GM23338 (cell line): ENCODE measurements at regions not wholly inside any gene's neighbourhood (a gene's known extent, or its start where the extent isn't known, plus 50 kb on each side); places are given as distances from the start of the nearest gene placed in this dataset.
A peak's percentile ranks its signal among the peaks of the same experiment; 100 is the strongest.

ENCODE experiments used
- ATAC-seq: fragments of 200-7000 bp; cut with Tn5 transposase; 3 replicates; pipeline ENCODE4 v1.9.1; 2020
- DNase-seq: peaks from one replicate; pipeline ENCODE4 v3.0.0-alpha.2; 2015; ENCODE audit warnings: low spot score
- H2AFZ ChIP-seq: fragments of 200-600 bp; sonication (generic); 2 replicates; pipeline ENCODE4 v1.8.0; 2016; ENCODE audit warnings: antibody characterized with exemption, mild to moderate bottlenecking, moderate library complexity
- H3F3A ChIP-seq: fragments of 200-600 bp; sonication (generic); replicated peaks from 2 replicates; pipeline ENCODE4 v1.8.0; 2017; ENCODE audit warnings: antibody characterized with exemption, mixed run types, low read depth
- H3K27ac ChIP-seq: fragments of 200-600 bp; sonication (generic); 2 replicates; pipeline ENCODE4 v1.6.1; 2016; ENCODE audit warnings: low read depth
- H3K27me3 ChIP-seq: fragments of 200-600 bp; sonication (generic); 2 replicates; pipeline ENCODE4 v1.8.0; 2016; ENCODE audit warnings: mild to moderate bottlenecking, mixed run types, moderate library complexity; ENCODE audit not compliant: insufficient read depth
- H3K36me3 ChIP-seq: fragments of 200-600 bp; sonication (generic); 2 replicates; pipeline ENCODE4 v1.8.0; 2016; ENCODE audit warnings: mild to moderate bottlenecking; ENCODE audit not compliant: insufficient read depth
- H3K4me1 ChIP-seq: fragments of 200-600 bp; sonication (generic); 2 replicates; pipeline ENCODE4 v1.8.0; 2016; ENCODE audit warnings: mild to moderate bottlenecking, moderate library complexity; ENCODE audit not compliant: insufficient read depth
- H3K4me2 ChIP-seq: fragments of 200-600 bp; sonication (generic); 2 replicates; pipeline ENCODE4 v1.7.1; 2017; ENCODE audit warnings: mixed run types
- H3K4me3 ChIP-seq: fragments of 200-600 bp; sonication (generic); 2 replicates; pipeline ENCODE4 v1.6.1; 2016; ENCODE audit warnings: mixed run types
- H3K79me2 ChIP-seq: fragments of 200-600 bp; sonication (generic); replicated peaks from 2 replicates; pipeline ENCODE4 v1.8.0; 2017; ENCODE audit warnings: mild to moderate bottlenecking; ENCODE audit not compliant: insufficient read depth
- H3K9me2 ChIP-seq: fragments of 200-600 bp; sonication (generic); 2 replicates; pipeline ENCODE4 v1.8.0; 2017; ENCODE audit not compliant: insufficient read depth
- H4K20me1 ChIP-seq: fragments of 200-600 bp; sonication (generic); replicated peaks from 2 replicates; pipeline ENCODE4 v1.8.0; 2017; ENCODE audit warnings: mild to moderate bottlenecking; ENCODE audit not compliant: insufficient read depth
- H3K27ac Mint-ChIP-seq: 2 replicates; pipeline ENCODE4 v1.8.0; 2020; ENCODE audit warnings: inconsistent platforms, mild to moderate bottlenecking, moderate library complexity, mixed read lengths
- H3K27me3 Mint-ChIP-seq: 3 replicates; pipeline ENCODE4 v1.8.0; 2022; ENCODE audit warnings: low read depth, mild to moderate bottlenecking, moderate library complexity, mixed read lengths, inconsistent platforms; ENCODE audit not compliant: insufficient read depth, poor library complexity
- H3K36me3 Mint-ChIP-seq: 3 replicates; pipeline ENCODE4 v1.8.0; 2021; ENCODE audit warnings: low read depth, mild to moderate bottlenecking, inconsistent platforms, moderate library complexity, mixed read lengths
- H3K4me1 Mint-ChIP-seq: 3 replicates; pipeline ENCODE4 v1.8.0; 2020; ENCODE audit warnings: mild to moderate bottlenecking, inconsistent platforms, mixed read lengths
- H3K4me3 Mint-ChIP-seq: 3 replicates; pipeline ENCODE4 v1.8.0; 2021; ENCODE audit warnings: moderate library complexity, mild to moderate bottlenecking, inconsistent platforms, mixed read lengths
- H3K9me3 Mint-ChIP-seq: 3 replicates; pipeline ENCODE4 v1.8.0; 2020; ENCODE audit warnings: moderate library complexity, mild to moderate bottlenecking, inconsistent platforms, mixed read lengths
- CREB1 ChIP-seq: fragments of 250-450 bp; sonication (Bioruptor Pico); IDR thresholded peaks from 2 replicates; pipeline ENCODE4 v1.5.0; 2020; ENCODE audit warnings: low read depth, mild to moderate bottlenecking, moderate library complexity
- ETS1 ChIP-seq: IDR thresholded peaks from 2 replicates; pipeline ENCODE4 v1.6.1; 2016; ENCODE audit warnings: antibody characterized with exemption
- EZH2 ChIP-seq: fragments of 200-600 bp; sonication (generic); IDR thresholded peaks from one replicate; pipeline ENCODE4 v1.8.0; 2017; ENCODE audit warnings: antibody characterized with exemption, mild to moderate bottlenecking, low read depth; ENCODE audit not compliant: unreplicated experiment
- EZH2phosphoT487 ChIP-seq: fragments of 200-600 bp; sonication (generic); IDR thresholded peaks from one replicate; pipeline ENCODE4 v1.8.1; 2018; ENCODE audit warnings: antibody characterized with exemption; ENCODE audit not compliant: unreplicated experiment
- NANOG ChIP-seq: IDR thresholded peaks from 2 replicates; pipeline ENCODE4 v1.6.1; 2016; ENCODE audit warnings: antibody characterized with exemption, borderline replicate concordance
- REST ChIP-seq: IDR thresholded peaks from one replicate; pipeline ENCODE4 v1.6.1; 2018; ENCODE audit warnings: antibody characterized with exemption; ENCODE audit not compliant: unreplicated experiment
- STAT1 ChIP-seq: IDR thresholded peaks from one replicate; pipeline ENCODE4 v1.6.1; 2016; ENCODE audit warnings: antibody characterized with exemption; ENCODE audit not compliant: unreplicated experiment
- ZNF462 ChIP-seq: fragments of 250-450 bp; sonication (Bioruptor Pico); IDR thresholded peaks from 2 replicates; pipeline ENCODE4 v1.5.0; 2020; ENCODE audit warnings: mild to moderate bottlenecking, moderate library complexity

GRCh38 chr5:9715891-9716335 lies 85.8 kb upstream of the TAS2R1 start (continued):
- no peak for TF ChIP-seq ZNF462 (CRISPR knock-in tag)

- DNase-seq (no peak), ATAC-seq (no peak)
- 0 out of 3 replicates have a peak, but pooled peaks cover 2% of the 10 kb centered on the region for H3K4me1 Mint-ChIP-seq
- 0 out of 2 replicates have a peak overlapping the region, but pooled peaks have one; percentile 38 for H2AFZ ChIP-seq
- no peaks in the 10 kb centered on the region for H3F3A ChIP-seq
- no peaks in the 10 kb centered on the region for H4K20me1 ChIP-seq
- H3K27me3 ChIP-seq = no peaks in the 10 kb centered on the region
- H3K79me2 ChIP-seq = no peaks in the 10 kb centered on the region
- H3K27me3 Mint-ChIP-seq = no peaks in the 10 kb centered on the region
- H3K4me1 ChIP-seq = no peaks in the 10 kb centered on the region
- H3K27ac Mint-ChIP-seq = no peak overlapping the region
- H3K4me3 Mint-ChIP-seq = no peak overlapping the region
- no peaks in the 10 kb centered on the region for H3K36me3 Mint-ChIP-seq
- H3K9me2 ChIP-seq = 0 out of 2 replicates have a peak, but pooled peaks cover 8% of the 10 kb centered on the region
- no peaks in the 10 kb centered on the region for H3K36me3 ChIP-seq
- H3K4me2 ChIP-seq = no peak overlapping the region
- no peak overlapping the region for H3K27ac ChIP-seq
- H3K9me3 Mint-ChIP-seq = no peaks in the 10 kb centered on the region
- H3K4me3 ChIP-seq = no peak overlapping the region
- TF ChIP-seq EZH2phosphoT487 = no peak
- TF ChIP-seq STAT1 = no peak
- TF ChIP-seq CREB1 = no peak
- no peak for TF ChIP-seq ETS1
- no peak for TF ChIP-seq NANOG
- TF ChIP-seq EZH2 = no peak
- TF ChIP-seq REST = no peak
Measured at GRCh38 chr5:9713959-9714586, 83.9 kb upstream of the TAS2R1 start.
